Motor neuron (in vitro differentiated cells): ENCODE measurements at regions not wholly inside any gene's neighbourhood (a gene's known extent, or its start where the extent isn't known, plus 50 kb on each side); places are given as distances from the start of the nearest gene placed in this dataset.
A peak's percentile ranks its signal among the peaks of the same experiment; 100 is the strongest.

Experiments
- ATAC-seq, 8 experiments: fragments of 200-7000 bp; cut with Tn5 transposase; replicated peaks in 6 of 8; 2 replicates each; pipeline ENCODE4 v1.8.0; 2021; ENCODE audit warnings: mild to moderate bottlenecking in 8 of 8, moderate library complexity in 8 of 8
- H3K27ac ChIP-seq, 2 donors: fragments of 250-450 bp; sonication (Bioruptor Pico); 2 replicates each; pipeline ENCODE4 v1.9.0; 2021; ENCODE audit warnings: antibody characterized with exemption in 2 of 2, mild to moderate bottlenecking in 2 of 2, moderate library complexity in 1 of 2
- H3K4me1 ChIP-seq, 2 donors: fragments of 250-450 bp; sonication (Bioruptor Pico); replicated peaks in 1 of 2; 2 replicates each; pipeline ENCODE4 v1.6.1; 2021; ENCODE audit warnings: antibody characterized with exemption in 2 of 2, mild to moderate bottlenecking in 2 of 2, moderate library complexity in 1 of 2
- H3K4me3 ChIP-seq, 5 donors: fragments of 250-450 bp; sonication (Bioruptor Pico); 2 replicates each; pipeline ENCODE4 v1.9.0; 2021; ENCODE audit warnings: antibody characterized with exemption in 5 of 5, mild to moderate bottlenecking in 5 of 5, moderate library complexity in 4 of 5
- WGBS, 10 experiments: fragments of 450-650 bp; shearing (Covaris generic); methylation state at CpG; one replicate each; pipeline ENCODE4 v1.0.0; 2022; 5-methylcytosine and 5-hydroxymethylcytosine counted together
- in situ Hi-C, 9 experiments: fragments of 400-800 bp; cut with MboI; loops; one replicate each; pipeline ENCODE4 v1.15.0; 2021; ENCODE audit warnings: low sequenced_read_pairs in 9 of 9, low pct_unique_long_range_greater_than_20kb in 2 of 9; ENCODE audit not compliant: unreplicated experiment in 9 of 9

- in situ Hi-C loops = no loop called here
- Histone ChIP-seq H3K4me1 (peaks cover 3 to 12% of the 10 kb centered on the region in 2 donors), H3K4me3 (no peak overlapping the region), H3K27ac (no peak overlapping the region)
- ATAC-seq = peak in 3 of 8 experiments; percentile 9 to 29 (median 28)
- 0 to 94% (median 35%) methylated on average over 1 to 2 of the region's 2 CpGs; no CpG with 5 or more reads in 1 of the 10 experiments for WGBS, 10 experiments
These were observed 183.7 kb upstream of the NAALADL2 start for GRCh38 chr3:174675406-174675805.

DNA sequence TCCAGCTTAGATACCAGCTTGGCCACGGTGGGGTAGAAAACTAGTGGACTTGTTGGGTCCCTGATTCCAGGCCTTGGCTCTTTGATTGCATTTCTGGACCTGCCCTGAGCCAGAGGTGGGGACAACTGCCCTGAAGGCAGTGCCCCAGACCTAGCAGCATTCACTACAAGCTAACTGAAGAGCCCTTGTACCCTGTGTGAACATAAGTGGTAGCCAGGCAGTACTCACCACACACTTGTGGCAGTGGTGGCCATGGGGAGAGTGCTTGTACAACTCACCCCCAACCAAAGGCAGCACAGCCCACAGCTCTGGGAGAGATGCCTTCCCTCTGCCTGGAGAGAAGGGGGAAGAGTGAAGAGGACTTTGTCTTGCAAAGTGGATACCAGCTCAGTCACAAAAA is 177.3 kb upstream of the NAALADL2 start:
- Histone ChIP-seq H3K4me3 (no peak overlapping the region), H3K4me1 (no peaks in the 10 kb centered on the region), H3K27ac (no peak overlapping the region)
- WGBS, 10 experiments = 50% methylated on average over 1 of the region's 1 CpG; no CpG with 5 or more reads in 9 of the 10 experiments
- in situ Hi-C loops = no loop called here
- ATAC-seq = no peak

- Histone ChIP-seq H3K4me1 (no peaks in the 10 kb centered on the region), H3K4me3 (no peak overlapping the region), H3K27ac (no peak overlapping the region)
- in situ Hi-C loops = no loop called here
- ATAC-seq = no peak
- 50 to 100% (median 88%) methylated on average over 1 to 4 of the region's 4 CpGs; no CpG with 5 or more reads in 1 of the 10 experiments for WGBS, 10 experiments
These were observed 173.3 kb upstream of the NAALADL2 start for GRCh38 chr3:174685796-174686195.

DNA sequence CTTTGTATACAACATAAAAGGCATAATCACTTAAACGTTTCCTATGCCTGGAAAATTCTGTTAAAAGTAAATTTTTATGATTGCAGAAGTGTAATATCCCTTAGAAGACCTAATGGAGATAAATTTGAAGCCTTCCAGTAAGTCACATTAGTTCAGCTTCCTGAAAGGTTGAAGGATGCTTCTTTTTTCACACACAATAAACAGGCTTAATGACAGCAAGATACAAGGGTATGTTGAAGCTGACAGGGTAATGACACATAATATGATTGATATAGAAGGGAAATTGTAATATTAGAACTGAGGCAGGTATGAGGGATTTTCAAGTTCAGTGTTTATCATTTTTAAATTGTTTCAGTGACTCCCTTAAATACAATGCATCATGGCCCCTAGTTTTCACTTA is 161.8 kb upstream of the NAALADL2 start:
- ATAC-seq = peak in 1 of 8 experiments; percentile 45
- in situ Hi-C loops = no loop called here
- H3K4me1 ChIP-seq = no peaks in the 10 kb centered on the region
- no peak overlapping the region for H3K4me3 ChIP-seq
- WGBS, 10 experiments = 17 to 80% (median 44%) methylated on average over 1 of the region's 1 CpG; no CpG with 5 or more reads in 2 of the 10 experiments
- no peak overlapping the region for H3K27ac ChIP-seq

GRCh38 chr3:174700736-174701135 is 158.4 kb upstream of the NAALADL2 start:
- no peak overlapping the region for H3K27ac ChIP-seq
- in situ Hi-C loops = no loop called here
- H3K4me3 ChIP-seq = no peak overlapping the region
- H3K4me1 ChIP-seq = no peaks in the 10 kb centered on the region
- no peak for ATAC-seq

DNA sequence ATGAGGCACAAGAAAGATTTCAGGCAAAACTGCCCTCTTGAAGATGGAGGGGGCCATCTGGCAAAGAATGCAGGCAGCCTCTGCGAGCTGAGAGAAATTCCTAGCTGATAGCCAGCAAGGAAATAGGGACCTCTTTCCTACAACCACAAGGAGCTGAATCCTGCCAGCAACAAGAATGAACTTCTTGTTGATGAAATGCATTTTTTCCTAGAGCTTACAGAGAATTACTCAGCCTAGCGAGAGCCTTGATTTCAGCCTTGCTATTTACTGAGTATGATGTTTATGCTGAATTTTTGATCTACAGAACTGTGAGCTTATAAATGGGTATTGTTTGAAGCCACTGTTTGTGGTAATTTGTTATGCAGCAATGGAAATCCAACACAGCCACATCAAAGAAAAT is 148.5 kb upstream of the NAALADL2 start:
- no peak overlapping the region for H3K4me3 ChIP-seq
- H3K27ac ChIP-seq = no peak overlapping the region
- ATAC-seq = no peak
- WGBS, 10 experiments = 87 to 100% (median 93%) methylated on average over 2 of the region's 2 CpGs; no CpG with 5 or more reads in 7 of the 10 experiments
- H3K4me1 ChIP-seq = no peaks in the 10 kb centered on the region
- in situ Hi-C loops = no loop called here

GRCh38 chr3:174715386-174715785 is 143.7 kb upstream of the NAALADL2 start:
- H3K4me3 ChIP-seq = no peak overlapping the region
- peaks cover 0 to 2% of the 10 kb centered on the region in 2 donors for H3K4me1 ChIP-seq
- ATAC-seq = no peak
- H3K27ac ChIP-seq = no peak overlapping the region
- in situ Hi-C loops = no loop called here

DNA sequence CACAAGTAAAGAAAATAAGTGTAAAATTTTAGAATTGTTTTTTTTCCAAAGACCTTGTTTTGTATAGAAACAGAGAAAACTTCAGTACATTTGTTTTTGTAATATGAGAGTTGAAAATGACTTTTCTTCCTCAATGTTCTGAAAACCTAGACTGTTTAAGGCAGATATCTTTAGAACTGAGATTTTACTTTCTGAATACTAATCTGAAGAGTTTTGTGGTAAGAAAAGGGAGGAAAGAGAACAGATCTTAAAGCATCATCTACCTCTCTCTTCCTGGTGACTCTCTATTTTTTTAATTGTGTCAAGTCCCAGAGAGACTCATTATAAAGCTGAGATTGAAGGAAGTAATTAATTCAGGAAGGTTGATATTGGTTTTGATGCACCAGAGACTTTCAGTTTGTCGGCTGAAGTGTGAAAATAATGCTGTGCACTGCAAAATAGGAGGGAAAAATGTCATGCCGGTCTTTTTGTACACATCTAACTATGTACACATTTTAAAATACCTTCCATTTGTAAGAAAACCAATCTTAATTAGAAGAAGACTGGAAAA is 142.1 kb upstream of the NAALADL2 start:
- no peak for ATAC-seq
- 0 to 100% (median 92%) methylated on average over 1 to 2 of the region's 2 CpGs; no CpG with 5 or more reads in 2 of the 10 experiments for WGBS, 10 experiments
- in situ Hi-C loops = no loop called here
- peaks cover 0 to 2% of the 10 kb centered on the region in 2 donors for H3K4me1 ChIP-seq
- H3K4me3 ChIP-seq = no peak overlapping the region
- no peak overlapping the region for H3K27ac ChIP-seq

- no peak overlapping the region for H3K4me3 ChIP-seq
- ATAC-seq = no peak
- in situ Hi-C loops = no loop called here
- 59 to 92% (median 81%) methylated on average over 3 to 5 of the region's 5 CpGs for WGBS, 10 experiments
- H3K4me1 ChIP-seq = peaks cover 0 to 2% of the 10 kb centered on the region in 2 donors
- H3K27ac ChIP-seq = no peak overlapping the region
These were observed 138.4 kb upstream of the NAALADL2 start for GRCh38 chr3:174720717-174721116.

DNA sequence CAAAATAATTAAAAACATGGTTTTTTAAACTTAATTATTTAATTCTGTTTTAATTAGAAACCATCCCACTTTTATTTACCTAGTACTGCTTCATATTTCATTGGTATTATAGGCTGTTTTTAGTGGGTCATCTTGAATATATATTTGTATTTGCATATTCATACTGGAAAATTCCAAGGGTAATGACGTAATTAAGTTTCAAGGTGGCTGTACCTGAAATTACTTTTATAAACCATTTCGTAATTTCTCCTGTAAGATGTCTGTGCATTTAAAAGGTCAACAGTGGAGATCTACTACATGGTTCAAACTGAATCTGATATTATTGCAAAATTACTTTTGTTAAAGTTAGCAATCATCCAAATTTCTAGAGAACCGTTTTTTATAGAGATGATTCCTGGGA is 133.8 kb upstream of the NAALADL2 start:
- no peak for ATAC-seq
- Histone ChIP-seq H3K4me1 (no peaks in the 10 kb centered on the region), H3K27ac (no peak overlapping the region), H3K4me3 (no peak overlapping the region)
- in situ Hi-C loops = no loop called here
- WGBS, 10 experiments = 57 to 100% (median 85%) methylated on average over 1 to 3 of the region's 3 CpGs

- Histone ChIP-seq H3K4me1 (no peaks in the 10 kb centered on the region), H3K4me3 (no peak overlapping the region), H3K27ac (no peak overlapping the region)
- in situ Hi-C loops = no loop called here
- ATAC-seq = no peak
- WGBS, 10 experiments = 25 to 94% (median 80%) methylated on average over 2 to 3 of the region's 3 CpGs; no CpG with 5 or more reads in 1 of the 10 experiments
These were observed 121.2 kb upstream of the NAALADL2 start for GRCh38 chr3:174737966-174738365.

DNA sequence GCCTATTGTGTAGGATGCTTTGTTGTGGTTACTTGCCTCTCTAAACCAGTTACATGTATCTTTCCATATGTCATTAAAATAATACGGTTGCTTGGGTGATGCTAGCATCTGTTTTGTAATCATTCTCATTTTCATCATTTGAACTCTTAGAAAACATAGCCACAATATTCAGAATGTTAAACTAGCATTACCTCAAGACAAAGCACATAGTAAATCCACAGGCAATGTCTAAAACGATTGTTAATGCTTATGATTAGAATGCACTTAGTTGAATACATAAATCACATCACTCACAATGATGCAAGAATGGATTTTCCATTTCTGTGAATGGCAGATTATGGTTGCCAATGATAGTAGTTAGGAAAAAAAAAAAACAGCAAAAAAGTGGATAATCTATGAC is 110.0 kb upstream of the NAALADL2 start:
- in situ Hi-C loops = no loop called here
- no peak overlapping the region for H3K27ac ChIP-seq
- 0 to 100% (median 73%) methylated on average over 1 to 2 of the region's 2 CpGs; no CpG with 5 or more reads in 1 of the 10 experiments for WGBS, 10 experiments
- H3K4me1 ChIP-seq = no peaks in the 10 kb centered on the region
- H3K4me3 ChIP-seq = no peak overlapping the region
- ATAC-seq = peak in 6 of 8 experiments; percentile 19 to 71 (median 42)

DNA sequence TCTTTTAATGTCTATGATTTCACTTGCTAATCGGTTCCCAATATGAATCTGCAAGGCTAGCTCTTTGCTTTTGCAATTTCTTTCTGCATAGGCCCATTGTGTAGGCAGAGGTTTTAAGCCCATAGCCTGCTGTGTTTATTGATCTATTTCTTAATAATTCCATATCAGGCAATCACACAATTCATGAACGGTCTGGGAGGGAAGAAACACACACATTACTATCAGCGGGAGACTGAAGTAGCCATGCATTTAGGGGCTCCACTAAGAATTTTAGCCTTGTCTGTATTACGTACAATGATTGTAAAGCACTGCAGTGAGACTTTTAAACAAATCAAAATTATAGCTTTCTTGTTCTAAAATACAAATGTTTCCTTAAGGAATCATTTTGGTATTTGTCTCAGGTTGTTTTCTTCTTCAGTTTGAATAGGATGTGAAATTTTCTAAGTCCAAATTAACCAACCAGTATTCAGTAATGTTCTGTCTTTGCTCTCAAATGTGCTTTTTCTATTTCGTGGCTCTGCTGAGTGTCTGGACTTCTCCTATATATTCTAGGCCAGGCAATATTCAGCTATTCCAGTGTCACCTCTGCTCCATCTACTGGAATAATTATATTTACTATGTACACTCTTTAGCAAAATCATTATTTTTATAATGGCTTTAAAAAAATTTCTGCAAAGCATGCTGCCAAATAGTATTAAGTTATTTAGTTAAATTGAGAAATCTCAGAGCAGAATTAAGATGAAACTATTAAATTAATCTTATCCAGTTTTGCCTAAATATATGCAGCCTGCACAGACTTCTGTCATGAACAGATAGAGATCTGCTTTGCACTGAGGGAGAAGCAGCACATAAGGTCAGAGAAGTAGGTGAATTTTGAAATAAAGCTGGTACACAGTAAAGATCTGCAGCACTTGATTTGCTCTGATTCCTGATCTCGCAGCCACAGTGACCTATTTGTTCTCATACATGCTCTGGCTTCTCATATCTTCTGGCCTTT is 103.0 kb upstream of the NAALADL2 start:
- 65 to 100% (median 84%) methylated on average over 2 to 6 of the region's 6 CpGs for WGBS, 10 experiments
- in situ Hi-C loops = no loop called here
- H3K4me3 ChIP-seq = no peak overlapping the region
- no peak for ATAC-seq
- H3K27ac ChIP-seq = no peak overlapping the region
- H3K4me1 ChIP-seq = peaks cover 0 to 3% of the 10 kb centered on the region in 2 donors
